ENCODE measurements at regions not wholly inside any gene's neighbourhood (a gene's known extent, or its start where the extent isn't known, plus 50 kb on each side); places are given as distances from the start of the nearest gene placed in this dataset.
A peak's percentile ranks its signal among the peaks of the same experiment; 100 is the strongest.

GRCh38 chr2:79250656-79251055 lies 91.1 kb upstream of the REG3A start:
- CTCF ChIA-PET = no interaction called here
- no TSS peak for BruUV-seq (replicated peaks)

GRCh38 chr2:79248776-79249175 lies 89.2 kb upstream of the REG3A start:
- Histone ChIP-seq H3F3A (ENCODE audit: insufficient read depth, low read depth) (no peaks in the 10 kb centered on the region), H3K27ac (no peak overlapping the region), H4K20me1 (ENCODE audit: insufficient read depth) (no peaks in the 10 kb centered on the region), H3K27me3 (ENCODE audit: insufficient read depth, low read depth) (peaks cover 14% of the 10 kb centered on the region; the same call in 1 of the 2 replicates), H3K9me2 (ENCODE audit: insufficient read depth) (no peaks in the 10 kb centered on the region), H3K4me1 (replicated peaks; ENCODE audit: insufficient read depth) (no peaks in the 10 kb centered on the region), H3K4me3 (no peak overlapping the region), H3K9me3 (ENCODE audit: insufficient read depth, low read depth) (no peaks in the 10 kb centered on the region), H2AFZ (no peak overlapping the region), H3K4me2 (no peak overlapping the region), H3K36me3 (ENCODE audit: low read depth) (no peaks in the 10 kb centered on the region), H3K79me2 (ENCODE audit: low read depth) (no peaks in the 10 kb centered on the region)
- DNase-seq = no peak
- intact Hi-C loops (cut with micrococcal nuclease; ENCODE audit: unreplicated experiment) = no loop called here
- no peak for TF ChIP-seq EZH2 (IDR thresholded peaks at IDR 0.05; ENCODE audit: low read depth)
- no peak for TF ChIP-seq CTCF (conservative IDR thresholded peaks at IDR 0.05)
- ChIA-PET CTCF (no interaction called here), POLR2A (ENCODE audit: unreplicated experiment) (no interaction called here)
- no TSS peak for BruUV-seq (replicated peaks)

More at GRCh38 chr2:79250656-79251055, 91.1 kb upstream of the REG3A start:
- no peak for TF ChIP-seq CTCF (conservative IDR thresholded peaks at IDR 0.05)
- intact Hi-C loops (cut with micrococcal nuclease; ENCODE audit: unreplicated experiment) = no loop called here
- H3K9me3 ChIP-seq (ENCODE audit: insufficient read depth, low read depth) = no peaks in the 10 kb centered on the region
- H3K9me2 ChIP-seq (ENCODE audit: insufficient read depth) = no peaks in the 10 kb centered on the region
- H4K20me1 ChIP-seq (ENCODE audit: insufficient read depth) = no peaks in the 10 kb centered on the region
- H3K4me1 ChIP-seq (replicated peaks; ENCODE audit: insufficient read depth) = no peaks in the 10 kb centered on the region
- H3K4me2 ChIP-seq = no peak overlapping the region
- H3K36me3 ChIP-seq (ENCODE audit: low read depth) = no peaks in the 10 kb centered on the region
- H3F3A ChIP-seq (ENCODE audit: insufficient read depth, low read depth) = no peaks in the 10 kb centered on the region
- POLR2A ChIA-PET (ENCODE audit: unreplicated experiment) = no interaction called here
- no peak for DNase-seq
- H2AFZ ChIP-seq = no peak overlapping the region
- H3K27me3 ChIP-seq (ENCODE audit: insufficient read depth, low read depth) = 0 out of 2 replicates have a peak, but pooled peaks cover 2% of the 10 kb centered on the region
- no peak overlapping the region for H3K4me3 ChIP-seq
- no peaks in the 10 kb centered on the region for H3K79me2 ChIP-seq (ENCODE audit: low read depth)
- no peak overlapping the region for H3K27ac ChIP-seq

GRCh38 chr2:79235135-79235534 lies 75.6 kb upstream of the REG3A start:
- intact Hi-C loops (cut with micrococcal nuclease; ENCODE audit: unreplicated experiment) = no loop called here

More at GRCh38 chr2:79235135-79235534, 75.6 kb upstream of the REG3A start:
- ChIA-PET CTCF (no interaction called here), POLR2A (ENCODE audit: unreplicated experiment) (no interaction called here)
- Histone ChIP-seq H3K4me1 (replicated peaks; ENCODE audit: insufficient read depth) (no peaks in the 10 kb centered on the region), H4K20me1 (ENCODE audit: insufficient read depth) (no peaks in the 10 kb centered on the region), H3K36me3 (ENCODE audit: low read depth) (no peaks in the 10 kb centered on the region), H2AFZ (no peak overlapping the region), H3K9me3 (ENCODE audit: insufficient read depth, low read depth) (no peaks in the 10 kb centered on the region), H3K27ac (no peak overlapping the region), H3K4me2 (no peak overlapping the region), H3K4me3 (no peak overlapping the region), H3F3A (ENCODE audit: insufficient read depth, low read depth) (no peaks in the 10 kb centered on the region), H3K27me3 (ENCODE audit: insufficient read depth, low read depth) (no peaks in the 10 kb centered on the region), H3K9me2 (ENCODE audit: insufficient read depth) (no peaks in the 10 kb centered on the region), H3K79me2 (ENCODE audit: low read depth) (no peaks in the 10 kb centered on the region)
- TF ChIP-seq EZH2 (IDR thresholded peaks at IDR 0.05; ENCODE audit: low read depth) (no peak), CTCF (conservative IDR thresholded peaks at IDR 0.05) (peak; percentile 46)
- no TSS peak for BruUV-seq (replicated peaks)
- DNase-seq = no peak

All from PC-9 (cell line).